SK-N-SH treated with all-trans-retinoic acid at 6 μM for 48 hours (cell line): ENCODE measurements at regions not wholly inside any gene's neighbourhood (a gene's known extent, or its start where the extent isn't known, plus 50 kb on each side); places are given as distances from the start of the nearest gene placed in this dataset.

Source experiments
- ATAC-seq: fragments of 200-7000 bp; cut with Tn5 transposase; 3 replicates; pipeline ENCODE4 v1.9.1; 2020; ENCODE audit warnings: mild to moderate bottlenecking, moderate library complexity
- ARNTL ChIP-seq: fragments of 450-650 bp; formaldehyde crosslinking; IDR thresholded peaks from 2 replicates; pipeline ENCODE4 v1.5.0; 2020; ENCODE audit warnings: low read depth, mild to moderate bottlenecking, moderate library complexity, borderline replicate concordance
- CREB5 ChIP-seq: fragments of 250-450 bp; sonication (Bioruptor Pico); IDR thresholded peaks from 2 replicates; pipeline ENCODE4 v1.5.1; 2020; ENCODE audit warnings: low read depth, mild to moderate bottlenecking, moderate library complexity
- CSRNP3 ChIP-seq: fragments of 250-450 bp; sonication (Bioruptor Pico); IDR thresholded peaks from 2 replicates; pipeline ENCODE4 v1.5.1; 2021; ENCODE audit warnings: mild to moderate bottlenecking, moderate library complexity
- ESRRG ChIP-seq: fragments of 250-450 bp; sonication (Bioruptor Pico); IDR thresholded peaks from 2 replicates; pipeline ENCODE4 v1.6.1; 2021; ENCODE audit warnings: mild to moderate bottlenecking
- ISL1 ChIP-seq: fragments of 250-450 bp; sonication (Bioruptor Pico); IDR thresholded peaks from 2 replicates; pipeline ENCODE4 v2.1.2; 2022; ENCODE audit warnings: mild to moderate bottlenecking, moderate library complexity
- OSR1 ChIP-seq: fragments of 250-450 bp; sonication (Bioruptor Pico); IDR thresholded peaks from 2 replicates; pipeline ENCODE4 v1.8.0; 2022; ENCODE audit warnings: moderate library complexity, mild to moderate bottlenecking, inconsistent platforms
- PATZ1 ChIP-seq: fragments of 250-450 bp; sonication (Bioruptor Pico); IDR thresholded peaks from 2 replicates; pipeline ENCODE4 v1.8.0; 2020; ENCODE audit warnings: mild to moderate bottlenecking, moderate library complexity, borderline replicate concordance
- POU6F1 ChIP-seq: fragments of 250-450 bp; sonication (Bioruptor Pico); IDR thresholded peaks from 2 replicates; pipeline ENCODE4 v1.8.0; 2021; ENCODE audit warnings: low read depth, mild to moderate bottlenecking, moderate library complexity, borderline replicate concordance
- PPARA ChIP-seq: fragments of 250-450 bp; sonication (Bioruptor Pico); IDR thresholded peaks from 2 replicates; pipeline ENCODE4 v1.5.0; 2020; ENCODE audit warnings: mild to moderate bottlenecking, borderline replicate concordance
- RARB ChIP-seq: fragments of 250-450 bp; sonication (Bioruptor Pico); IDR thresholded peaks from 2 replicates; pipeline ENCODE4 v1.8.0; 2021; ENCODE audit warnings: mild to moderate bottlenecking, moderate library complexity
- SNAI2 ChIP-seq: fragments of 250-450 bp; sonication (Bioruptor Pico); IDR thresholded peaks from 2 replicates; pipeline ENCODE4 v1.5.0; 2020; ENCODE audit warnings: mild to moderate bottlenecking, moderate library complexity
- TSHZ2 ChIP-seq: fragments of 250-450 bp; sonication (Bioruptor Pico); IDR thresholded peaks from 2 replicates; pipeline ENCODE4 v1.5.0; 2020; ENCODE audit warnings: mild to moderate bottlenecking, moderate library complexity
- ZC3H10 ChIP-seq: fragments of 250-450 bp; sonication (Bioruptor Pico); IDR thresholded peaks from 2 replicates; pipeline ENCODE4 v1.5.1; 2021; ENCODE audit warnings: mild to moderate bottlenecking, moderate library complexity
- ZFP3 ChIP-seq: fragments of 250-450 bp; sonication (Bioruptor Pico); IDR thresholded peaks from 2 replicates; pipeline ENCODE4 v1.5.0; 2020; ENCODE audit warnings: mild to moderate bottlenecking, moderate library complexity
- ZNF70 ChIP-seq: fragments of 450-650 bp; formaldehyde crosslinking; IDR thresholded peaks from 2 replicates; pipeline ENCODE4 v1.5.0; 2020; ENCODE audit warnings: mild to moderate bottlenecking, moderate library complexity
- ZNF8 ChIP-seq: fragments of 450-650 bp; formaldehyde crosslinking; IDR thresholded peaks from 2 replicates; pipeline ENCODE4 v1.5.0; 2020; ENCODE audit warnings: mild to moderate bottlenecking, moderate library complexity

GRCh38 chr2:43115881-43116280, 110.5 kb downstream of the ZFP36L2 start (continued):
- no peak for TF ChIP-seq ZNF8 (CRISPR knock-in tag)
- TF ChIP-seq CSRNP3 (CRISPR knock-in tag): no peak
- TF ChIP-seq PATZ1 (CRISPR knock-in tag): no peak
- no peak for TF ChIP-seq ZC3H10 (CRISPR knock-in tag)
- TF ChIP-seq, all 23 proteins: peak for 0

- TF ChIP-seq OSR1 (CRISPR knock-in tag) (no peak), ISL1 (CRISPR knock-in tag) (no peak), RARB (no peak), CSRNP3 (CRISPR knock-in tag) (no peak), PATZ1 (CRISPR knock-in tag) (no peak), ZFP3 (no peak)
- ATAC-seq: peak; percentile 26; the same call in 2 of the 3 replicates
Measured at GRCh38 chr2:43114210-43114609, 112.2 kb downstream of the ZFP36L2 start.

GRCh38 chr2:43111788-43112554, 114.4 kb downstream of the ZFP36L2 start:
- ATAC-seq: no peak
- TF ChIP-seq ZNF8 (CRISPR knock-in tag): no peak
- TF ChIP-seq PPARA (CRISPR knock-in tag): no peak
- TF ChIP-seq ISL1 (CRISPR knock-in tag): no peak
- TF ChIP-seq ZNF70 (CRISPR knock-in tag): no peak
- no peak for TF ChIP-seq ZFP3
- no peak for TF ChIP-seq CREB5 (CRISPR knock-in tag)
- TF ChIP-seq SNAI2 (CRISPR knock-in tag): no peak
- TF ChIP-seq CSRNP3 (CRISPR knock-in tag): no peak
- no peak for TF ChIP-seq TSHZ2 (CRISPR knock-in tag)
- no peak for TF ChIP-seq RARB
- TF ChIP-seq ARNTL (CRISPR knock-in tag): no peak
- no peak for TF ChIP-seq ZC3H10 (CRISPR knock-in tag)
- TF ChIP-seq POU6F1 (CRISPR knock-in tag): no peak
- no peak for TF ChIP-seq ESRRG (CRISPR knock-in tag)
- TF ChIP-seq PATZ1 (CRISPR knock-in tag): no peak
